ENCODE measurements at regions not wholly inside any gene's neighbourhood (a gene's known extent, or its start where the extent isn't known, plus 50 kb on each side); places are given as distances from the start of the nearest gene placed in this dataset.
A peak's percentile ranks its signal among the peaks of the same experiment; 100 is the strongest.
"Not testable (repeated sequence)": the region's sequence is repeated elsewhere in the genome, so short reads cannot be mapped to it uniquely, and the experiment has no call there.

- Histone ChIP-seq H3K27me3 (ENCODE audit: control insufficient read depth, insufficient read depth, low read length) (no peaks in the 10 kb centered on the region), H3K9me3 (ENCODE audit: control insufficient read depth, insufficient read depth, low read depth, low read length) (no peaks in the 10 kb centered on the region), H3K4me3 (replicated peaks in 1 of 4; ENCODE audit: control extremely low read depth in 1 of 4, insufficient read depth in 1 of 4, low read depth in 3 of 4, low read length in 4 of 4) (no peak overlapping the region), H3K4me2 (ENCODE audit: extremely low read depth, insufficient read depth, low read length) (no peak overlapping the region), H3K36me3 (ENCODE audit: control insufficient read depth, insufficient read depth, low read length) (no peaks in the 10 kb centered on the region), H2AFZ (ENCODE audit: low read length) (no peak overlapping the region), H3K79me2 (ENCODE audit: control insufficient read depth, insufficient read depth, low read length) (no peaks in the 10 kb centered on the region), H3K27ac (ENCODE audit: insufficient read depth, low read length) (no peak overlapping the region), H4K20me1 (ENCODE audit: control insufficient read depth, extremely low read depth, insufficient read depth, low read length) (no peaks in the 10 kb centered on the region), H3K9ac (ENCODE audit: insufficient read depth, low read length) (no peak overlapping the region), H3K4me1 (ENCODE audit: control insufficient read depth, extremely low read depth, insufficient read depth, low read length) (no peaks in the 10 kb centered on the region)
- peak in 1 of 2 donors; percentile 2 for DNase-seq (ENCODE audit: low read depth in 2 of 2)
- no peak for TF ChIP-seq EZH2 (IDR thresholded peaks at IDR 0.05; ENCODE audit: low read length, missing control alignments)
- TF ChIP-seq, protein P1, sequence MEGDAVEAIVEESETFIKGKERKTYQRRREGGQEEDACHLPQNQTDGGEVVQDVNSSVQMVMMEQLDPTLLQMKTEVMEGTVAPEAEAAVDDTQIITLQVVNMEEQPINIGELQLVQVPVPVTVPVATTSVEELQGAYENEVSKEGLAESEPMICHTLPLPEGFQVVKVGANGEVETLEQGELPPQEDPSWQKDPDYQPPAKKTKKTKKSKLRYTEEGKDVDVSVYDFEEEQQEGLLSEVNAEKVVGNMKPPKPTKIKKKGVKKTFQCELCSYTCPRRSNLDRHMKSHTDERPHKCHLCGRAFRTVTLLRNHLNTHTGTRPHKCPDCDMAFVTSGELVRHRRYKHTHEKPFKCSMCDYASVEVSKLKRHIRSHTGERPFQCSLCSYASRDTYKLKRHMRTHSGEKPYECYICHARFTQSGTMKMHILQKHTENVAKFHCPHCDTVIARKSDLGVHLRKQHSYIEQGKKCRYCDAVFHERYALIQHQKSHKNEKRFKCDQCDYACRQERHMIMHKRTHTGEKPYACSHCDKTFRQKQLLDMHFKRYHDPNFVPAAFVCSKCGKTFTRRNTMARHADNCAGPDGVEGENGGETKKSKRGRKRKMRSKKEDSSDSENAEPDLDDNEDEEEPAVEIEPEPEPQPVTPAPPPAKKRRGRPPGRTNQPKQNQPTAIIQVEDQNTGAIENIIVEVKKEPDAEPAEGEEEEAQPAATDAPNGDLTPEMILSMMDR (conservative IDR thresholded peaks at IDR 0.05 in 1 of 2, IDR thresholded peaks at IDR 0.05 in 1 of 2; ENCODE audit: low read depth in 1 of 2, low read length in 2 of 2): no peak
Observed at GRCh38 chr4:126513596-126513995, 1119.2 kb upstream of the INTU start.

DNA sequence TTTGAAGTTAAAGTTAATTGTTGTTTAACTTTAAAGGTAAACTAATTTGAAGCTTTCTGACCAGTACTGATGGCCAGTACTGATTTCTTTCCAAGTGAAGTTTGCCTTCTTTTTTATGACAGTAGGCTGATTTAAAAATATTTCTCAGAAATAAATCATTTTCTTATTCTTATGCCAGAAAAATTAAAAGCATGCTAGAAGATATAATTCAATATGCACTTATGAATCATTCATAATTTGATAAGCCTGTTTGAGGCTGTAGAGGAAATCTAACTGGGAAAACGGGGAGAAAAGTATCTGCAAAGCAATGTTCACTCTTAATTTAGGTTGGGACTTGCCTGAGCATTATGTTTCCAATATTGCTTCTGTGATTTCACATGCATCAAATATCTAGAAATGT lies 1112.0 kb upstream of the INTU start:
- Histone ChIP-seq H3K9me3 (ENCODE audit: control insufficient read depth, insufficient read depth, low read depth, low read length) (no peaks in the 10 kb centered on the region), H4K20me1 (ENCODE audit: control insufficient read depth, extremely low read depth, insufficient read depth, low read length) (no peaks in the 10 kb centered on the region), H3K9ac (ENCODE audit: insufficient read depth, low read length) (no peak overlapping the region), H3K4me2 (ENCODE audit: extremely low read depth, insufficient read depth, low read length) (no peak overlapping the region), H3K27ac (ENCODE audit: insufficient read depth, low read length) (no peak overlapping the region), H2AFZ (ENCODE audit: low read length) (no peak overlapping the region), H3K4me3 (replicated peaks in 1 of 4; ENCODE audit: control extremely low read depth in 1 of 4, insufficient read depth in 1 of 4, low read depth in 3 of 4, low read length in 4 of 4) (no peak overlapping the region), H3K36me3 (ENCODE audit: control insufficient read depth, insufficient read depth, low read length) (no peaks in the 10 kb centered on the region), H3K4me1 (ENCODE audit: control insufficient read depth, extremely low read depth, insufficient read depth, low read length) (no peaks in the 10 kb centered on the region), H3K27me3 (ENCODE audit: control insufficient read depth, insufficient read depth, low read length) (no peaks in the 10 kb centered on the region), H3K79me2 (ENCODE audit: control insufficient read depth, insufficient read depth, low read length) (no peaks in the 10 kb centered on the region)
- no peak for TF ChIP-seq EZH2 (IDR thresholded peaks at IDR 0.05; ENCODE audit: low read length, missing control alignments)
- TF ChIP-seq, protein P1 (conservative IDR thresholded peaks at IDR 0.05 in 1 of 2, IDR thresholded peaks at IDR 0.05 in 1 of 2; ENCODE audit: low read depth in 1 of 2, low read length in 2 of 2): no peak
- DNase-seq (ENCODE audit: low read depth in 2 of 2): no peak

DNA sequence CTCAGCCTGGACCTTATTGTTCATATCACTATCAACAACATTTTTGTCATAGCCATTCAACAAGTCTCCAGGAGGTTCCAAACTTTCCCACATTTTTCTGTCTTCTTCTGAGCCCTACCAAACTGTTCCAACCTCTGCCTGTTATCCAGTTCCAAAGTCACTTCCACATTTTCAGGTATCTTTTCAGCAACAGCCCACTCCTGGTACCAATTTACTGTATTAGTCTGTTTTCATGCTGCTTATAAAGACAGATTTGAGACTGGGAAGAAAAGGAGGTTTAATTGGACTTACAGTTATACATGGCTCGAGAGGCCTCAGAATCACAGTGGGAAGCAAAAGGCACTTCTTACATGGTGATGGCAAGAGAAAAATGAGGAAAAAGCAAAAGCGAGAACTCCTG lies 1107.4 kb upstream of the INTU start:
- H2AFZ ChIP-seq (ENCODE audit: low read length); H4K20me1 ChIP-seq (ENCODE audit: control insufficient read depth, extremely low read depth, insufficient read depth, low read length); H3K79me2 ChIP-seq (ENCODE audit: control insufficient read depth, insufficient read depth, low read length); H3K4me1 ChIP-seq (ENCODE audit: control insufficient read depth, extremely low read depth, insufficient read depth, low read length); H3K4me3 ChIP-seq (replicated peaks in 1 of 4; ENCODE audit: control extremely low read depth in 1 of 4, insufficient read depth in 1 of 4, low read depth in 3 of 4, low read length in 4 of 4); DNase-seq (ENCODE audit: low read depth in 2 of 2); H3K9me3 ChIP-seq (ENCODE audit: control insufficient read depth, insufficient read depth, low read depth, low read length); H3K4me2 ChIP-seq (ENCODE audit: extremely low read depth, insufficient read depth, low read length); H3K27ac ChIP-seq (ENCODE audit: insufficient read depth, low read length); H3K27me3 ChIP-seq (ENCODE audit: control insufficient read depth, insufficient read depth, low read length); H3K36me3 ChIP-seq (ENCODE audit: control insufficient read depth, insufficient read depth, low read length); H3K9ac ChIP-seq (ENCODE audit: insufficient read depth, low read length): not testable (repeated sequence)

Data from fibroblast of lung (primary cell).